Heart right ventricle (tissue), 16 donors: ENCODE measurements at regions not wholly inside any gene's neighbourhood (a gene's known extent, or its start where the extent isn't known, plus 50 kb on each side); places are given as distances from the start of the nearest gene placed in this dataset.
A peak's percentile ranks its signal among the peaks of the same experiment; 100 is the strongest.

ENCODE experiments used
- ATAC-seq, 8 donors: fragments of 200-7000 bp; cut with Tn5 transposase; one replicate each; pipeline ENCODE4 v1.9.1; 2020; ENCODE audit warnings: mild to moderate bottlenecking in 8 of 8, moderate library complexity in 8 of 8, moderate number of reproducible peaks in 1 of 8
- DNase-seq, 2 donors: peaks; one replicate each; pipeline ENCODE4 v3.0.0-alpha.2; 2020
- H3K27ac ChIP-seq, 10 donors: fragments of 200-600 bp; sonication (generic) in 2 of 10; one replicate each; pipeline versions ENCODE4 v1.5.0 to v1.8.0; 2020 to 2022; ENCODE audit warnings: mild to moderate bottlenecking in 3 of 10
- H3K27me3 ChIP-seq, 7 donors: fragments of 200-600 bp; one replicate each; pipeline ENCODE4 v1.8.0; 2021 to 2022; ENCODE audit warnings: mild to moderate bottlenecking in 2 of 7
- H3K36me3 ChIP-seq, 9 donors: fragments of 200-600 bp; sonication (generic) in 1 of 9; one replicate each; pipeline versions ENCODE4 v1.5.0 to v1.8.0; 2020 to 2022; ENCODE audit warnings: mild to moderate bottlenecking in 2 of 9
- H3K4me1 ChIP-seq, 9 donors: fragments of 200-600 bp; sonication (generic) in 1 of 9; one replicate each; pipeline versions ENCODE4 v1.5.0 to v1.8.0; 2020 to 2022; ENCODE audit warnings: mild to moderate bottlenecking in 4 of 9
- H3K4me3 ChIP-seq, 10 donors: fragments of 200-600 bp; sonication (generic) in 2 of 10; one replicate each; pipeline versions ENCODE4 v1.5.0 to v1.8.0; 2020 to 2022; ENCODE audit warnings: mild to moderate bottlenecking in 7 of 10, moderate library complexity in 2 of 10
- H3K9me3 ChIP-seq, 11 donors: fragments of 200-600 bp in 10 of 11; sonication (generic) in 2 of 11; one replicate each; pipeline versions ENCODE4 v1.5.0 to v1.8.0; 2013 to 2022; ENCODE audit warnings: mild to moderate bottlenecking in 2 of 11, control low read depth in 1 of 11, moderate library complexity in 1 of 11
- whole genome bisulfite sequencing, 2 donors: extraction: QIAGEN DNeasy Blood & Tissue Kit; methylation state at CpG; one replicate each; pipeline ENCODE4 v1.1.7; 2013; ENCODE audit warnings: inconsistent platforms in 1 of 2; 5-methylcytosine and 5-hydroxymethylcytosine counted together
- intact Hi-C, 10 donors: fragments of 100-400 bp; cut with DNase I; formaldehyde crosslinking; loops; one replicate each; pipeline versions ENCODE4 v1.11.1 to v1.14.2; 2022
- TF ChIP-seq, protein P1 (sequence below), 9 donors: fragments of 200-600 bp; sonication (generic) in 2 of 9; IDR thresholded peaks; one replicate each; pipeline versions ENCODE4 v1.5.0 to v1.8.0; 2021 to 2022; ENCODE audit warnings: antibody characterized with exemption in 9 of 9, mild to moderate bottlenecking in 5 of 9, moderate library complexity in 1 of 9
- donor health status: Arrhythmogenic right ventricular cardiomyopathy.
- donor health status: ischemic (EF 13 %, LVEDD 7.1; RV severe dilation, severe dysfunction).
- donor health status: healthy with polysubstance abuse.
- donor health status: DM: no; HTN: yes; CAD: no.
- donor health status: DM: no; HTN: no; CAD: no.
- donor health status: ischemic (EF 25% LVEDD 6.9; RV normal size, moderate dysfunction).
- donor health status: ischemic (EF 25% LVEDD 5.7; RV mildly dilated, moderate dysfunction).
- donor health status: healthy.
- donor health status: DM: yes; HTN: yes; CAD: no.
- donor health status: Ischemic cardiomyopathy.
- donor health status: ischemic (EF 35%, LVEDD 5.7; RV mildly dilated, moderate dysfunction).
- donor health status: nonischemic (EF 11% LVEDD 7.7; RV severe dilation, severe dysfunction).
- donor health status: DM: yes; HTN: yes; CAD: no.
- donor health status: PGD.
- donor health status: ischemic (EF 29% LVEDD 5.4; RV normal size, mild dysfunction).
- donor health status: nonischemic (EF 23%, LVEDD 6.1; RV moderate dilation, normal function).

DNA sequence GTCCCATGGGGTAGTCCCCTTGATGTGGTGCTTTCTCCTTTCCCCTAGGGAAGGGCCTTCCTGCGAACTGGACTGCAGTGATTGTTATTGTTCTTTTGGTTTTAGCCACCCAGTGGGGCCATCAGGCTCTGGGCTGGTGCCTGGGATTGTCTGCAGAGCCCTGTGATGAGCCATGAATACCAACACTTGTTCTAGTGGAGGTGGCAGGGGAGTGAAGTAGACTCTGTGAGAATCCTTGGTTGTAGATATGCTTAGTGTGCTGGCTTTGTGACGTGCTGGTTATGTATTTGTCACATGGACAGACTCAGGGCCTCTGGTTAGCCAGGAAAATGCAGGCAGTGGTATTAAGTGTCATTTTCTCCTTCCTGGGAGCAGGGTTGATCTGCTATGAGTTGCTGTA lies 51.8 kb upstream of the NDUFB4 start:
- TF ChIP-seq, protein P1, sequence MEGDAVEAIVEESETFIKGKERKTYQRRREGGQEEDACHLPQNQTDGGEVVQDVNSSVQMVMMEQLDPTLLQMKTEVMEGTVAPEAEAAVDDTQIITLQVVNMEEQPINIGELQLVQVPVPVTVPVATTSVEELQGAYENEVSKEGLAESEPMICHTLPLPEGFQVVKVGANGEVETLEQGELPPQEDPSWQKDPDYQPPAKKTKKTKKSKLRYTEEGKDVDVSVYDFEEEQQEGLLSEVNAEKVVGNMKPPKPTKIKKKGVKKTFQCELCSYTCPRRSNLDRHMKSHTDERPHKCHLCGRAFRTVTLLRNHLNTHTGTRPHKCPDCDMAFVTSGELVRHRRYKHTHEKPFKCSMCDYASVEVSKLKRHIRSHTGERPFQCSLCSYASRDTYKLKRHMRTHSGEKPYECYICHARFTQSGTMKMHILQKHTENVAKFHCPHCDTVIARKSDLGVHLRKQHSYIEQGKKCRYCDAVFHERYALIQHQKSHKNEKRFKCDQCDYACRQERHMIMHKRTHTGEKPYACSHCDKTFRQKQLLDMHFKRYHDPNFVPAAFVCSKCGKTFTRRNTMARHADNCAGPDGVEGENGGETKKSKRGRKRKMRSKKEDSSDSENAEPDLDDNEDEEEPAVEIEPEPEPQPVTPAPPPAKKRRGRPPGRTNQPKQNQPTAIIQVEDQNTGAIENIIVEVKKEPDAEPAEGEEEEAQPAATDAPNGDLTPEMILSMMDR (IDR thresholded peaks at IDR 0.05) = no peak
- H3K27me3 ChIP-seq = no peaks in the 10 kb centered on the region
- no peak overlapping the region for H3K4me3 ChIP-seq
- H3K27ac ChIP-seq = no peak overlapping the region
- H3K4me1 ChIP-seq = no peaks in the 10 kb centered on the region
- WGBS, 2 donors = 61 to 80% methylated on average over 2 of the region's 2 CpGs
- H3K9me3 ChIP-seq = peaks cover 0 to 42% (median 26%) of the 10 kb centered on the region in 11 donors
- H3K36me3 ChIP-seq = no peaks in the 10 kb centered on the region
- peak in 1 of 8 donors; percentile 41 for ATAC-seq
- DNase-seq = no peak
- intact Hi-C loops = no loop called here

DNA sequence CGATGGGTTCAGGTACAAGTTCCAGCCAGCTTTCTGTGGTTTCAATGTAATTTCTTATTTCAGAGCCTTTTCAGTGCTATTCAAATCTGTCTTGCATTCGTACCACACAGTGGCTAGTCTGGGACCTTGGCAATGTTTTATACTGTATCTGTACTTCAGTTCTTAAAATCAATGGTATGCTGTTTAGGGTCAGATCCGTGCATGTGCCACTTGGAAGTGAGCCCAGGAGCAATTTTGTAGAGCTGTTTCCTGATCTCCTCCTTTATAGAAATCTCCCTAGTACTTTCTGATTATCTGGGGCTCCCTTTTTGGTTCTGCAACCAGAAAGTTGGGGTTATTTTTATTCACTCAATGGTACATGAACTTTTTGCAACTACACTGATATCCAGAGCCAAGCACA lies 59.5 kb upstream of the NDUFB4 start:
- Histone ChIP-seq H3K4me1 (peaks cover 0 to 7% (median 0%) of the 10 kb centered on the region in 9 donors), H3K27me3 (no peaks in the 10 kb centered on the region), H3K27ac (no peak overlapping the region), H3K36me3 (no peaks in the 10 kb centered on the region), H3K4me3 (no peak overlapping the region), H3K9me3 (peaks cover 0 to 50% (median 15%) of the 10 kb centered on the region in 11 donors)
- no peak for DNase-seq
- WGBS, 2 donors = 36 to 39% methylated on average over 3 of the region's 3 CpGs
- intact Hi-C loops = no loop called here
- TF ChIP-seq, protein P1 (IDR thresholded peaks at IDR 0.05) = no peak
- no peak for ATAC-seq

DNA sequence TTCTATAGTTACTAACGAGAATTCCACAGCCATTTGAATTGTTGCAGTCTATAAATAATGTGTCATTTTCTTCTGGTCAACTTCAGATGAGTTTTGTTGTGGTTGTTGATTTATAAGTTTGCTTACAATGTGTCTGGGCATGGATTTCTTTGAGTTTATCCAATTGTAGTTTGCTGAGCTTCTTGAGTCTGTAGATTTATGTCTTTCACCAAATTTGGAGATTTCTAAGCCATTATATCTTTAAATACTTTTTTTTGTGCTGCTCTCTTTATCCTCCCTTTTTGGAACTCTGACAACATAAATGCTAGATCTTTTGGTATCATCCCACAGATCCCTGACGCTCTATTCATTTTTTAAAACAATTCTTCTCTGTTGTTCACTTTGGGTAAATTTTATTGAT lies 63.2 kb upstream of the NDUFB4 start:
- intact Hi-C loops = no loop called here
- Histone ChIP-seq H3K4me3 (no peak overlapping the region), H3K4me1 (peaks cover 0 to 7% (median 0%) of the 10 kb centered on the region in 9 donors), H3K36me3 (no peaks in the 10 kb centered on the region), H3K27me3 (no peaks in the 10 kb centered on the region), H3K9me3 (peaks cover 0 to 25% (median 0%) of the 10 kb centered on the region in 11 donors), H3K27ac (no peak overlapping the region)
- ATAC-seq (no peak), DNase-seq (no peak)
- TF ChIP-seq, protein P1 (IDR thresholded peaks at IDR 0.05) = no peak
- 77 to 79% methylated on average over 2 of the region's 2 CpGs for WGBS, 2 donors

DNA sequence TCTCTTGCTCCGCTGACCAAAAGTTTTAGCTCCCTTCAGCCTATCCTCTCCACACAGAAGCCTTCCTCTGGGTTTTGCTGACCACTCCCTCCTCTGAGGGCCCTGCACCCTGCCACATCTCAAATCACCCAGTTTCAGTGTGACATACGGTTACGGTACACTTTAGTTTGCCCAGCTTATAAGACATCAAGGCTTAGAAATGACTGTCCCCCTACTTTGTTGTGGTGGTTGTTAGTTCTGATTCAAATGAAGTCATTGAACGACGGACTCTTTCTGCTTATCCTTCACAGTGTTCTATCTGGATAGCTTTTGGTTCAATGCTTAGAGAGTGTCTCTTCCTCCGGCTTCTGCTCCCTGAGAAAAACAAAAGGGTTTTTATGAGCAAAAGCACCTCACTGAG lies 68.0 kb upstream of the NDUFB4 start:
- Histone ChIP-seq H3K36me3 (no peaks in the 10 kb centered on the region), H3K27me3 (no peaks in the 10 kb centered on the region), H3K4me1 (no peaks in the 10 kb centered on the region), H3K9me3 (peaks cover 0 to 6% (median 0%) of the 10 kb centered on the region in 11 donors), H3K27ac (no peak overlapping the region), H3K4me3 (no peak overlapping the region)
- 90 to 92% methylated on average over 6 of the region's 6 CpGs for WGBS, 2 donors
- no peak for DNase-seq
- ATAC-seq = no peak
- intact Hi-C loops = no loop called here
- TF ChIP-seq, protein P1 (IDR thresholded peaks at IDR 0.05) = no peak
